Jurkat, Clone E6-1 (cell line): ENCODE measurements at regions not wholly inside any gene's neighbourhood (a gene's known extent, or its start where the extent isn't known, plus 50 kb on each side); places are given as distances from the start of the nearest gene placed in this dataset.

ENCODE experiments used
- DNase-seq: peaks from one replicate; pipeline ENCODE4 v3.0.0-alpha.2; 2011; ENCODE audit warnings: low read depth, low spot score
- H3K4me3 ChIP-seq: 2 replicates; pipeline ENCODE4 v1.5.1; 2011; ENCODE audit warnings: mild to moderate bottlenecking, low read length, control low read depth, moderate library complexity

DNA sequence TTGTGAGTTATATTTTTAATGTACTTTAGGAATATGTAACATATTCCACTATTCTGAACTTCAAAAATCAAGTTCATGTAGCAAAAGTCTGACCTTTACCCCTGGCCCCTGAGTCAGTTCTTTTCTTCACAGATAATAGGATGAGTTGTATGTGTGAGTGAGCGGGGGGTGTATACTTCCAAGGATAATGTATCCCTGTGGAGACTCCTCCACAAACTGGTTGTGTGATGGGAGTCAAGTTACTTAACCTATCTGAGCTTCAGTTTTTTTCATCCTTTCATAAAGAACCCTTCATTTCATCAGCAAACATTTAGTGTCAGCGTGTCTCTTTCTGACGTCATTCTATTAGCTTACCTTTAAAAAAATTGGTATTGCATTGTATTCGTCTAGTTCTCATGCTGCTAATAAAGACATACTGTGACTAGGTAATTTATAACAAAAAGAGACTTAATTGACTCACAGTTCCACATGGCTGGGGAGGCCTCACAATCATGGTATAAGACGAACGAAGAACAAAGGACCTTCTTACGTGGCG is 288.1 kb upstream of the GPC6 start:
- DNase-seq = no peak
- no peak overlapping the region for H3K4me3 ChIP-seq

DNA sequence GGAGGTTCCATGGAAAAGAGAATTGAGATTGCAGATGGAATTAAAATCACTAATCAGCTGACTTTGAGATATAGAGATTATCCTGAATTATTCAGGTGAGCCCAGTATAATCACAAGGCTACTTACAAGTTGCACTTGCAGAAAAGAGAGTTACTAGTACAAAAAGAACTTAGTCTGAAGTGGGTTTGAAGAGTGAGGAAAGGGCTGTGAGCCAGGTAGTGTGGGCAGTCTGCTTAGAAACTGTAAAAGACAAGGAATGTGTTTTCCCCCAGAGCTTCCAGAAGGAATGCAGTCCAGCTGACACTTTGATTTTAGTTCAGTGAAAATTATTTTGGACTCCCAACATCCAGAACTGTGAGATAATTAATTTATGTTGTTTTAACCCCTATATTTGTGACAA is 285.4 kb upstream of the GPC6 start:
- no peak for DNase-seq
- H3K4me3 ChIP-seq = no peak overlapping the region

DNA sequence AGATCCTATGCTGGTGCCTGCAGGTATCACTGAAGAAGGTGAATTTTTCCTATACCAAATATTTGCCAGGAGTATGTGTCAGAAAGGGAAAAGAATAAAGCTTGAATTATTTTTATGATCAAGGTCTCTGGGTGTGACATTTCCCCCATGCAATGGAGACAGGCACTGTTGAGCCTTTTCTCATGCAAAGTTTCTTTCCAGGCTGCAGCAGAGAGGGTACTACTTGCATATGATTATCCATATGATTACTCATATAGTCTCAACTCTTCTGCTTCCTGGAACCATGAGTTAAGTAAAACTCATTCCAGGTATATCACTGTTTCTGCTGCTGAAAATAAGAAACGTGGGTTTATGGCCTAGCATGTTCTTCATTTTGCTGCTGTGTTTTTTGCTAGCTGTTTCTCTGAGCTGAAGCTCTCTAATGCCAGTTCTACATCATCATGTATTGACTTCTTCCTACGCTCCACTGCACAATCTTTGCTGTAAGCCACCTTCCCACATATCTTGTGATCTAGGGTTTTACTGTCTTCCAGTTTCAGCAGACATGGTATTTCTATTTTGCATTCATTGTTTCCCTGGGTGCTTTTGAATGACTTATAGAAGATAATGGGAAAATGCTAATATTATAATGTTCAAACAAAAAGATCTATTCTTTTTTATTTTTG is 278.7 kb upstream of the GPC6 start:
- no peak overlapping the region for H3K4me3 ChIP-seq
- no peak for DNase-seq

DNA sequence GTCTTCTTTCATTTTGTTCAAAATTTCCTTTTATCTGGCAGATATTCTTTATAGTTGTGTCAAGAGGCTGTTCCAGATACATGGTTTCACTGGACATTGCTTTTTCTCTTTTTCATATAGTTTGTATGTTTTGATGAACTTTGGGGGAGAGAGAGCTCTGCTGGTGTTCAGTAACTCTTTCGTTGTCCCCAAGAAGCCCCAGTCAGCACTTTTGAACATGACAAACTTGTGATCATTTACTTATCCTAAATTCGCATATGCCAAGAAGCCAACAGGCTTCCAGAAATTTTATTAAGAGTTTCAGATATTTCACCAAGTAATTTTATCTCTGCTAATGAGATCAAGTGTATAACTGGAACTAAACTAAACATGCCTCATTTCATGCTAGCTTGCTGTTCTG is 275.8 kb upstream of the GPC6 start:
- H3K4me3 ChIP-seq = no peak overlapping the region
- DNase-seq = no peak

DNA sequence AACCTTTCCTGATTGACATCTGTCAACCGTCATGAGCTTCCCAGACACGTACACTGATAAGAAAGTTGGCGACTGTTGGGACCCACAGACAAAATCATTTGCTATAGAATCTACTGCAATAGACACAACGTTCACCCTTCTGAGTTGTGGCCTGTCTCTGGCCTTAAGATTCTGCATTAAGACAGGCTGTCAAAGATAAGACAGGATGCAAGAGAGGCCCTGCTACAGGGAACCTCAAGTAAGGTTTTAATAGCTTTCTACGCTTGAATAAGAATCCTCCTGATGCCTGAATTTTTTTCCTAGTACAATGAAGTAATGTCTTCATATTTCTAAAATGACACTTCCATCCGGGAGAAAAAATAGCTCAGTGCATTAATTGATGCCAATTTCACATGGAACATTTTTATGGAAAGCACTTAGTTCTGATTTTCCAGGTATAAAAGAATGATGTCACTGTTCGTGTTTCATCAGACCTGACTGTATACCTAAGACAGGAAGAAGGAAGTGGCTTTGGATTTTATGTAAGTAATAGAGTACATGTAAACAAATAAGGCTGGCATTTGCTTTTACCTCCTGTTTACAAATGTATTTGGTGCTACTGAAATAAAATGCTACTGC is 275.2 kb upstream of the GPC6 start:
- DNase-seq = no peak
- no peak overlapping the region for H3K4me3 ChIP-seq

DNA sequence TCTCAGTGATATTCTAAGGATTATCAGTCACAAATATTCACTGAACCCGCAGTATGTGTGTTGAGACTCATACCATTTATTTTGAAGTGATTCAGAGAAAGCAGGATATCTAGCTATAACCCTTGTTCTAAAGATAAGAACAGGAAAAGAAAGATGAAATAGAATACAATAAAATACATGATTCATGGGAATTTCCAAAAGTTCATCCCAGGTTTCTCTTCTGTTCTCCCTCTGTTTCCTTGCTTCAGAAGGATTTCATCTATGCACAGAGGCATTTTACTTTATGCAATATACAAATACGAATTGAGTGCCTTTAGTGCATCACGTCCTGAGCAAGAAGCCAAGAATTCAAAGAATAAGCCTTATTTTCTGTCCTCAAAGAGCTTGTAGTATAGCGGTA is 274.4 kb upstream of the GPC6 start:
- H3K4me3 ChIP-seq = no peak overlapping the region
- no peak for DNase-seq

DNA sequence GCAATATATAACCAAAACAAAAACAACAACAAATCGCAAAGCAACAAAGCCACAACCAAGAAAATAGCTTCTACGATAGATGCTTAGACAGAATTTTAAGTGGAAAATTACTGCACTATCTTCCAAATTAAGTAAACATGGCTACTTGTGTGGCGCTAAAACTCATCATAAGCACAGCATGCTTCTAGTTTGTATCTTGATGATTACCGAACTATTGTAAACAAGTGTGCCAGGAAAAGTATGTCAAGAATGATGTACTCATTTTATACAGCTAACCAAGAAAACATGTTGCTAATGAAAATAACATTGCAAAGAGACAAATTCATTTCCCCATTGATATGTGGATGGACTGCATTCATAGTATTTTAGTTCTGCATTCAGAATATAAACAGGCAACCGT is 271.9 kb upstream of the GPC6 start:
- no peak for DNase-seq
- no peak overlapping the region for H3K4me3 ChIP-seq

DNA sequence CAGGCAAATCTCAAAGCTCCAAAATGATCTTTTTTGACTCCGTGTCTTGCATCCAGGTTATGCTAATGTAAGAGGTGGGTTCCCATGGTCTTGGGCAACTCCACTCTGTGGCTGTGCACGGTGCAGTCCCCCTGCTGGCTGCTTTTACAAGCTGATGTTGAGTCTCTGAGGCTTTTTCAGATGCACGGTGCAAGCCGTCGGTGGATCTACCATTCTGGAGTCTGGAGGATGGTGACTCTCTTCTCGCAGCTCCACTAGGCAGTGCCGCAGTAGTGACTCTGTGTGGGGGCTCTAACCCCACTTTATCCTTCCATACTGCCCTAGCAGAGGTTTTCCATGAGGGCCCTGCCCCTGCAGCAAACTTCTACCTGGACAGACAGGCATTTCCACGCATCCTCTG is 266.8 kb upstream of the GPC6 start:
- DNase-seq = no peak
- H3K4me3 ChIP-seq = no peak overlapping the region

DNA sequence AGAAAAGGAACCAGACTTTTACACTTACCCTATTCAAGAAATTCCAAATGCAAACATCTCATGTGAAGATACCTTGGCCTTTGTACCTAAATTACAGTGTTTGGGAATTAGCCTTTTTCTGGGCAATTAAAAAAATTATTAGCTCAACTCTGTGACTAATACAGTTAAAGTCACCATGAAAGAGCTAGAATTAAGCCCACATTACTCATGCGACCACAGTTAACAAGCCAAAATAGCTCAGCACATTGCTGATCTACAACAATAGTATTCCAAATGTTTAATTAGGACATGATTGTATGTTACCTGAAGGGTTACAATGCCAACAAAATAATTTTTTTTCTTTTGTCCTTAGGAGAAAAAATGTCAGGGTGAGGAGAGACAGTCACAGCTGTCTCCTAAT is 263.6 kb upstream of the GPC6 start:
- no peak overlapping the region for H3K4me3 ChIP-seq
- DNase-seq = no peak

DNA sequence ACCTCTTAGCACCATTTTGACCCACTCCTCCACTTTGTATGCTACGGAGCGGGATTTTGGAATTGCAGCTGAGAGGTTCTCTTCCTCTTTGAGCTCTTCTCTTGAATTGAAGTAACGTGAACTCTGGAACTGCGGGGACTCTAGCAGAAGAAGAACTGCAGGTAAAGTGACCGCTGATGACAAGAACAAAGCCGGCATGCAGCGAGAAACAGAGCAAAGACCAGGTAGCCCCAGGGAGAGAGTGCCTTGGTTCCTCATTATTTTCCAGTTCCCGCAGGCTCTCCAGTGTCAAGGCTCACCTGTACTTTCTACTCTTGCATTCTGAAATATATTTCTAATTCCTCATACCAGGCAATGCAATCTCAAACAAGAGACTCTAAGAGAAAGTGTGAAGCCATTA is 260.3 kb upstream of the GPC6 start:
- DNase-seq = no peak
- H3K4me3 ChIP-seq = no peak overlapping the region

DNA sequence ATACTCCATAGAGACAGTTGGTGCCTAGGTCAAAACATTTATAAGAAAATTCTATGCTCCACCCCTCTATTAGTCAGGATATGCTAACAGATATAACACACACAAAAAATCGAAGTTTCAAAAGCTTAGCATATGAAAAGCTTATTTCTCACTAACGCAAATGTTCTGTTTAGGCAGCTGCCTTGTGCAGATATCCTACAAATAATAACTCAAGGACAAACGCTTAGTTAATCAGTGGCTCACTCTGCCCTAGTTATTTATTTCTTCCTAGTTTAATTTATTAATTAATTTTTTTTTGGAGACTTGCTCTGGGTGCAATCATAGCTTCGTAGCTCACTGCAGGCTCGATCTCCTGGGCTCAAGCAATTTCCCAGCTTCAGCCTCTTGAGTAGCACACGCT is 259.7 kb upstream of the GPC6 start:
- no peak for DNase-seq
- H3K4me3 ChIP-seq = no peak overlapping the region

DNA sequence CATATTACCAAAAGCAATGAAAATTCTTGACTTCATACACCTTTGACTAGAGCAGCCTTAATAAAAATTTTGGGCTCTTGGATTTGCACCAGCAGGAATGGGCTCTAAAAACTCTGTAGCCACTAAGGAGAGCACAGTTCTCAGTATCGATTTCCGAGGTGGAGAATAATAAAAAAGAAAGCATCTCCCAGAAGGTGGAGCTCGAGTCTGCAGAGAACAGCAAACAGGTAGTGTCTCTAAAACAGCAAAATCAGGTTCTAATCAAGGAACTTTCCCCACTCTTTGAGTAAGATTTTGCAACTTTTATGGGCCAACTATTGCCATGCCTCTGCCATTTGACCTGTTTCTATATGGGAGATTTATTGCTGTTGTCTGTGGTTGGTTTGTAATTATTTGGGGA is 258.7 kb upstream of the GPC6 start:
- DNase-seq = no peak
- no peak overlapping the region for H3K4me3 ChIP-seq

DNA sequence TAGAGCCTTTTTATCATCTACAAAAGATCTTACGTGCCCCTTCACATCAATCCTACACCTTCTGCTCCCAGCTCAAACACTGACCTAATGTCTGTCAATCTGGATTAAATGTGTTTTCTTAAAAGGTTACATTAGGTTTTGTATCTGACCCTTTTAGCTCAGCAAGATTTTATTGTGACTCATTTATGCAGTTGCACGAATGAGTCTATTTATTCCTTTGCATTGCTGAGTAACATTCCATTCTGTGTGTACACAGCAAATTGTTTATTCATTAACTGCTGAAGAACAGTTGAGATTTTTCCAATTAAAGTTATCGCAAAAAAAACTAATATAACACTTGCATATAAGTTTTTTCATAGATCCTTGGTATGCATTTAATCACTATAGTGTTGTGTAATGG is 253.9 kb upstream of the GPC6 start:
- H3K4me3 ChIP-seq = no peak overlapping the region
- no peak for DNase-seq

DNA sequence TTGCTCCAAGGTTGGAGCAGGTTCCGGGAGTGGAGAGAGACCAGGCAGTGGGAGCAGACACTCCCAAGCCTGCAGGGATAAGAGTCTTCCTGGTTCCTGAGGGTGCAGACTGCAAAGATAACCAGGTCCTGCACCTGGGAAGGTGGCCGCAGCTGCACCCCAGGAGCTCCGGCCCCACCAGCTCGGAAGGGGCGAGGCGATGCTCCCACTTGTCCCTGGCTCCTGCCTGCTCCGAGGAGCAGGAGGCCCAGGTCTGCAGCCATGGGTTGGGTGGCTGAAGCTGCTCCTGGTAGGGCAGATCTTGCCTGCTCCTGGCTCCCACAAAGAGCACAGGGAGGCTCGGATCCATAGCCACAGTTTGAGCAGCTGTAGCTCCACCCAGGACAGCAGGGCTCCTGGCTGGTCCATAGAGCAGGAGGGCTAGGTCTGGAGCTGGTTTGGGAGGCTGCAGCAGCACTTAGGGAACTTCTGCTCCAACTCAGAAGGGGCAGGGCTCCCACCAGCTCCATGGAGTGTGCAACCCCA is 251.6 kb upstream of the GPC6 start:
- no peak overlapping the region for H3K4me3 ChIP-seq
- DNase-seq = no peak

DNA sequence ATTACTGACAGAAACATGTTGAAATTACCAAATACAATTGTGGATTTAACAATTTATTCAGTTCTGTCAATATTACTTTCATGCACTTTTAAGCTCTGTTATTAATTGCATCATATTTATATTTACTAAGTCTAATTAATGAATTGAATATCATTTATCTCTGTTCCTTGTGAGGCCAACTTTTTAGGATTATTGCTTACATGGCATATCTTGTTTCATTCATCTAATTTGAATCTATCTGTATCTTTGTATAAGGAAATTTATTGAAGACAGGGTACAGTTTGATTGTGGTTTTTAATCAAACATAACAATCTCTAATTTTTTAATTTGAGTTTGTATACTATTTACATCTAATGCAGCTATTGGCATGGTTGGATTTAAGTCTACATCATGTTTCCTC is 249.9 kb upstream of the GPC6 start:
- no peak for DNase-seq
- H3K4me3 ChIP-seq = no peak overlapping the region

DNA sequence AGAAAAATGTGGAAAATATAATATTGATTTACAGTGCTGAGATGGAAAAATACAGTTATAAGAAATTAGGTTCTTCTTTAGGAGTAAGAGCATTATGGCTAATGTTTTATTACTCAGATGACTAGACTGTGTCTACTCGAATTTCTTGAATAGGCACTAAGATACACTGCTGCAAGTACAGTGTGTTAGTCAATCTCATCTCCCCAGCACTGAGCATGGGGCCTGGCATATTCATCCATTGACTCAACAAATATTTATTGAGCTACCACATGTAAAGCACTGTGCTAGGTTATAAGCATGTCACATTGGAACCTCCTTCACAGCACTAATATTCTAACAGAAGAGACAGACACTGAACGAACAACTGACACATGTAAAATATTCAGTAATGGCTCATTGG is 242.5 kb upstream of the GPC6 start:
- no peak for DNase-seq
- no peak overlapping the region for H3K4me3 ChIP-seq

DNA sequence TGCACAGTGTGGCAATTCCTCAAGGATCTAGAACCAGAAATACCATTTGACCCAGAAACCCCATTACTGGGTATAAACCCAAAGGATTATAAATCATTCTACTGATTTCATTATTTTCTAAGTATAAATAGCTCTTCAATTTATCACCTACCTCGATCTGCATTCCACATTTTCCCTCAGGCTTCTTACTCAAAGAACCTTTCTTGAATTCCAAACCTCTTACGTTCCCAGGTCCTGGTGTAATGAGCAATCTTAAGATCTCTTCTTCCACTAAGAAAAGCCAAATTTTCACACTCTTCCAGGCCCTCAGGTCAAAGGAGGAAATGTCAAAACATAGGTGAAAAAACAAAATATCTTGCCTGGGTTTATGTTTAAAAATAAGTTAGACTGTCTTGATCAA is 237.3 kb upstream of the GPC6 start:
- H3K4me3 ChIP-seq = no peak overlapping the region
- DNase-seq = no peak

DNA sequence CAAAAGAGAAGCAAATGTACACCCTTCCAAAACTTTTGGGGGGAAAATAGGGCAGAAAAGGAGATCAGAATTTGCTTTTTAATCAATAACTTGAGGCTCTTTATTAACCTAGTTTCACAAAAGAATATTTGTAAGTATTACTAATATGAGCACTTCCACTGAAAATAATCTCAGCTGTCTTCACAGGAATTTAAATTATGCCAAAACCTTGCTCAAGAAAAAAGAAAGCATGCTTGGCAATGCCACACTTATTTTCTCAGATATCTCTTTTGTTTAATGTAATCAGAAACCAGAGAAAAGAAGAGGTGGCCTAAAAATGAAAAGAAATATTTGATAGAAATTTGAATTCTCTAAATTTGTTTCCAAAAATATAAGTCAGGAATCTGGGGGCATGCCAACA is 234.9 kb upstream of the GPC6 start:
- H3K4me3 ChIP-seq = no peak overlapping the region
- no peak for DNase-seq

DNA sequence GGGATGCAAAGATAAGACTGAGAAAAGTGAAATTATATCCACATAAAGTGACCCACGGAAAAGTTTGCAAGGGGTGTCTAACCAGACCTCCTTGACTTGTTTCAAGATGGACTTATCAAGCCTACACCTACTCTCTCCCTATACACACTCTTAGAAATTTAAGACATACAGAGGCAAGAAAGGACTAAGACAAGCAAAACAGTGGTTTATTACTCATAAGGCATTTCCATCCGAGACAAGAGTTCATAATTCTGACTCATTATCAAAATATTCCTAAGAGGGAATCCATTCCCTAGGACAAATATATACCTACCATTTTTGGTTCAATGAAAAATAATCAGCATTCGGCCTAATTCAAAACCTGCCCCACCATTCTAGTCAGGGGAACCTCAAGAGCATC is 232.6 kb upstream of the GPC6 start:
- no peak for DNase-seq
- no peak overlapping the region for H3K4me3 ChIP-seq

DNA sequence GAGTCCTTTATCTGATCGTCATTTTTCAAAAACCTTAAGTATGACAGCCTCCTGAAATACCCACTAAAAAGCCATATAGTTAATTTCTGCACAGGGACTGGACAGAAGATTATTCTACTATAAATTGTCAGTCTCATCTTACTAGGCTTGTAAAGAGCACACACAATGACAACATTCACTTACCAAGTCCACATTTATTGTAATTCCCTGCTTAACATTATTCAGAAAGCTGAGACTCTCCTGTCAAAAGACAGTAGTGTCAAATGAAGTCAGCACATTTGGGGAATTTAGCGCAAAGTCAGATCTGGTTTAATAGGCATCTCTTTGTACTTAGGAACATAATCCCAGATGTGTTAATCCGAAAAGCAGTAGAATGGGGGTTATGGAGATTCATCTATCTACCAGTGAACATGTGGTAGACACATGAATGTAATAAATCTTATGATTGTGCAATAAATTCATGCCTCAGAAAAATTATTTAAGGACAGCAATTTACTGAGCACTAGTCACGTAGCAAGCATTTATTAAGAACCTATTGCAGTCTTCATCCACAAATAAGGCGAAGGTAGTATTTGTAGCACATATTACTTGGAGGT is 224.6 kb upstream of the GPC6 start:
- DNase-seq = no peak
- no peak overlapping the region for H3K4me3 ChIP-seq

DNA sequence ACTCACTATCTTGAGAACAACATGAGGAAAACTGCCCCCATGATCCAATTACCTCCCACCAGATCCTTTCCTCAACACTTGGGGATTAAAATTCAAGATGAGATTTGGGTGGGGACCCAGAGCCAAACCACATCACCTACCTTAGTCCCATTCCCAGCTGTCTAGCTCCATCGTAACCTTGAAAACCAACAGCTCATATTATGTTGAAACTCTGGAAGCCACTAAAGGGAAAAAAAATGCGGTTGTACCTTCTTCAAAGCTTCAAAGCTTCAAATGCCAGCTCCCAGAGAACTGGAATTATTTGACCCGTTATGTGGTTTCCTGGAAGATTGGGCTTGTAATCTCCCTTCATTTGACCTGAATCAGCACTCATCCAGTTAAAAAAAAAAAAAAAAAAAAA is 223.1 kb upstream of the GPC6 start:
- DNase-seq = no peak
- H3K4me3 ChIP-seq = no peak overlapping the region
